NT2/D1 (cell line): ENCODE measurements at regions not wholly inside any gene's neighbourhood (a gene's known extent, or its start where the extent isn't known, plus 50 kb on each side); places are given as distances from the start of the nearest gene placed in this dataset.

Experiments
- SUZ12 ChIP-seq: IDR thresholded peaks from 2 replicates; pipeline ENCODE4 v1.6.1; 2011; ENCODE audit not compliant: insufficient read length, insufficient read depth; ENCODE audit errors: extremely low read depth
- YY1 ChIP-seq: IDR thresholded peaks from 2 replicates; pipeline ENCODE4 v1.6.1; 2011; ENCODE audit not compliant: insufficient read length, insufficient read depth
- ZNF274 ChIP-seq: IDR thresholded peaks from 2 replicates; pipeline ENCODE4 v1.6.1; 2011; ENCODE audit warnings: mild to moderate bottlenecking, low read depth, low read length

- TF ChIP-seq YY1 (no peak), ZNF274 (no peak), SUZ12 (no peak)
Measured at GRCh38 chr22:33160525-33160924, 102.3 kb upstream of the SYN3 start.
